ENCODE measurements at regions not wholly inside any gene's neighbourhood (a gene's known extent, or its start where the extent isn't known, plus 50 kb on each side); places are given as distances from the start of the nearest gene placed in this dataset.

- Mint-ChIP-seq H3K4me3 (no peak overlapping the region), H3K27me3 (no peaks in the 10 kb centered on the region), H3K9me3 (ENCODE audit: insufficient read depth) (peaks cover under 1% of the 10 kb centered on the region), H3K4me1 (no peaks in the 10 kb centered on the region), H3K27ac (no peak overlapping the region)
- H2AFZ ChIP-seq (ENCODE audit: insufficient read depth, low read depth, low read length, poor library complexity, severe bottlenecking), result no peak overlapping the region
- no peaks in the 10 kb centered on the region for H4K20me1 ChIP-seq (ENCODE audit: control insufficient read depth, insufficient read depth, low read length, poor library complexity, severe bottlenecking)
- no peak for ATAC-seq (ENCODE audit: low read depth)
- no peak overlapping the region for H3K9ac ChIP-seq (ENCODE audit: low read length)
- no peak for DNase-seq
- H3K36me3 ChIP-seq (replicated peaks in 1 of 2; ENCODE audit: control extremely low read depth in 1 of 2, control insufficient read depth in 1 of 2, extremely low read depth in 1 of 2, insufficient read depth in 2 of 2, low read length in 1 of 2), result no peaks in the 10 kb centered on the region
- H3K4me3 ChIP-seq (ENCODE audit: control extremely low read depth in 1 of 5, extremely low read depth in 1 of 5, insufficient read depth in 1 of 5, low read depth in 2 of 5, low read length in 4 of 5), result no peak overlapping the region
- H3K4me1 ChIP-seq (ENCODE audit: control insufficient read depth in 2 of 2, insufficient read depth in 2 of 2, low read length in 2 of 2), result no peaks in the 10 kb centered on the region
- H3K9me3 ChIP-seq (ENCODE audit: control extremely low read depth in 1 of 3, control insufficient read depth in 2 of 3, insufficient read depth in 1 of 3, low read length in 2 of 3), result peaks cover 0 to 1% (median 0%) of the 10 kb centered on the region in 3 donors
- ChIA-PET POLR2A (no interaction called here), CTCF (no interaction called here)
- TF ChIP-seq, protein P1, sequence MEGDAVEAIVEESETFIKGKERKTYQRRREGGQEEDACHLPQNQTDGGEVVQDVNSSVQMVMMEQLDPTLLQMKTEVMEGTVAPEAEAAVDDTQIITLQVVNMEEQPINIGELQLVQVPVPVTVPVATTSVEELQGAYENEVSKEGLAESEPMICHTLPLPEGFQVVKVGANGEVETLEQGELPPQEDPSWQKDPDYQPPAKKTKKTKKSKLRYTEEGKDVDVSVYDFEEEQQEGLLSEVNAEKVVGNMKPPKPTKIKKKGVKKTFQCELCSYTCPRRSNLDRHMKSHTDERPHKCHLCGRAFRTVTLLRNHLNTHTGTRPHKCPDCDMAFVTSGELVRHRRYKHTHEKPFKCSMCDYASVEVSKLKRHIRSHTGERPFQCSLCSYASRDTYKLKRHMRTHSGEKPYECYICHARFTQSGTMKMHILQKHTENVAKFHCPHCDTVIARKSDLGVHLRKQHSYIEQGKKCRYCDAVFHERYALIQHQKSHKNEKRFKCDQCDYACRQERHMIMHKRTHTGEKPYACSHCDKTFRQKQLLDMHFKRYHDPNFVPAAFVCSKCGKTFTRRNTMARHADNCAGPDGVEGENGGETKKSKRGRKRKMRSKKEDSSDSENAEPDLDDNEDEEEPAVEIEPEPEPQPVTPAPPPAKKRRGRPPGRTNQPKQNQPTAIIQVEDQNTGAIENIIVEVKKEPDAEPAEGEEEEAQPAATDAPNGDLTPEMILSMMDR (IDR thresholded peaks at IDR 0.05), result no peak
- TF ChIP-seq EZH2 (IDR thresholded peaks at IDR 0.05; ENCODE audit: borderline replicate concordance, insufficient read depth, low read depth, low read length, poor library complexity, severe bottlenecking), result no peak
- no peak overlapping the region for H3K4me2 ChIP-seq (replicated peaks; ENCODE audit: low read depth, low read length, poor library complexity, severe bottlenecking)
- H3K27ac ChIP-seq (ENCODE audit: low read length in 2 of 2), result no peak overlapping the region
- no peaks in the 10 kb centered on the region for H3K27me3 ChIP-seq (replicated peaks in 1 of 4; ENCODE audit: control extremely low read depth in 1 of 4, control insufficient read depth in 3 of 4, insufficient read depth in 4 of 4, low read length in 3 of 4)
- intact Hi-C loops (cut with micrococcal nuclease), result no loop called here
- no peaks in the 10 kb centered on the region for H3K79me2 ChIP-seq (ENCODE audit: control insufficient read depth, insufficient read depth, low read length)
- 54% methylated on average over 1 of the region's 4 CpGs for WGBS (ENCODE audit: insufficient coverage)
Observed at GRCh38 chr3:94217406-94217805, 154.5 kb downstream of the NSUN3 start.

- Histone ChIP-seq H3K9me3 (ENCODE audit: control extremely low read depth in 1 of 3, control insufficient read depth in 2 of 3, insufficient read depth in 1 of 3, low read length in 2 of 3) (peaks cover 0 to 1% (median 1%) of the 10 kb centered on the region in 3 donors), H3K79me2 (ENCODE audit: control insufficient read depth, insufficient read depth, low read length) (no peaks in the 10 kb centered on the region), H3K4me1 (ENCODE audit: control insufficient read depth in 2 of 2, insufficient read depth in 2 of 2, low read length in 2 of 2) (no peaks in the 10 kb centered on the region), H2AFZ (ENCODE audit: insufficient read depth, low read depth, low read length, poor library complexity, severe bottlenecking) (no peak overlapping the region), H3K9ac (ENCODE audit: low read length) (no peak overlapping the region), H3K27me3 (replicated peaks in 1 of 4; ENCODE audit: control extremely low read depth in 1 of 4, control insufficient read depth in 3 of 4, insufficient read depth in 4 of 4, low read length in 3 of 4) (no peaks in the 10 kb centered on the region), H4K20me1 (ENCODE audit: control insufficient read depth, insufficient read depth, low read length, poor library complexity, severe bottlenecking) (no peaks in the 10 kb centered on the region), H3K4me2 (replicated peaks; ENCODE audit: low read depth, low read length, poor library complexity, severe bottlenecking) (no peak overlapping the region), H3K4me3 (ENCODE audit: control extremely low read depth in 1 of 5, extremely low read depth in 1 of 5, insufficient read depth in 1 of 5, low read depth in 2 of 5, low read length in 4 of 5) (no peak overlapping the region), H3K27ac (ENCODE audit: low read length in 2 of 2) (no peak overlapping the region), H3K36me3 (replicated peaks in 1 of 2; ENCODE audit: control extremely low read depth in 1 of 2, control insufficient read depth in 1 of 2, extremely low read depth in 1 of 2, insufficient read depth in 2 of 2, low read length in 1 of 2) (no peaks in the 10 kb centered on the region)
- CTCF ChIA-PET, result no interaction called here
- Mint-ChIP-seq H3K4me1 (no peaks in the 10 kb centered on the region), H3K27me3 (no peaks in the 10 kb centered on the region), H3K4me3 (no peak overlapping the region), H3K9me3 (ENCODE audit: insufficient read depth) (peaks cover 5% of the 10 kb centered on the region), H3K27ac (no peak overlapping the region)
- POLR2A ChIA-PET, result no interaction called here
- intact Hi-C loops (cut with micrococcal nuclease), result no loop called here
- no CpG with 5 or more reads among the region's 2 CpGs for WGBS (ENCODE audit: insufficient coverage)
- DNase-seq (no peak), ATAC-seq (ENCODE audit: low read depth) (no peak)
- TF ChIP-seq EZH2 (IDR thresholded peaks at IDR 0.05; ENCODE audit: borderline replicate concordance, insufficient read depth, low read depth, low read length, poor library complexity, severe bottlenecking), result no peak
- TF ChIP-seq, protein P1 (IDR thresholded peaks at IDR 0.05), result no peak
Observed at GRCh38 chr3:94220426-94220825, 157.6 kb downstream of the NSUN3 start.

All from B cell (primary cell).